GM21529 (cell line): ENCODE measurements at regions not wholly inside any gene's neighbourhood (a gene's known extent, or its start where the extent isn't known, plus 50 kb on each side); places are given as distances from the start of the nearest gene placed in this dataset.
A peak's percentile ranks its signal among the peaks of the same experiment; 100 is the strongest.
"Not testable (repeated sequence)": the region's sequence is repeated elsewhere in the genome, so short reads cannot be mapped to it uniquely, and the experiment has no call there.

ENCODE experiments used
- ATAC-seq: cut with Tn5 transposase; IDR thresholded peaks from one replicate; pipeline ENCODE4 v1.9.1; 2021; ENCODE audit not compliant: unreplicated experiment

DNA sequence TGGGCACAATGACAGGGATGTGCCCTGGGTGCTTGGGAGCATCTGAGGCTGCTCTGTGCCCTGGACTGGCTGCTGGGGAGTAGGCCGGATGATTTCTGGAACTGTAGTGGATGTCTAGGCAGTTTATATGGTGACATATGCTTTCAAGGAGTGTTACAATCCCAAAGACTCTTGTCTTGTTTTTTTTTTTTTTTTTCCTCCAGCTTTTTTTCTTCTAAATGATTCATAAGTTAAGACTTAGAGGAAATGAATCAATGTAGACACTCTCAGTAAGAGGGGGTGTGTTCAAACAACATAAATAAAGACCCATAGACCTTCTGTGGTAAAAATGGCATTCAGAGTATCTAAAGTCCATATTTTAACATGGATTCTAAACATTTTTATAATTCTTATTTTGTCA is 706.1 kb upstream of the GOLIM4 start:
- ATAC-seq, result no peak

DNA sequence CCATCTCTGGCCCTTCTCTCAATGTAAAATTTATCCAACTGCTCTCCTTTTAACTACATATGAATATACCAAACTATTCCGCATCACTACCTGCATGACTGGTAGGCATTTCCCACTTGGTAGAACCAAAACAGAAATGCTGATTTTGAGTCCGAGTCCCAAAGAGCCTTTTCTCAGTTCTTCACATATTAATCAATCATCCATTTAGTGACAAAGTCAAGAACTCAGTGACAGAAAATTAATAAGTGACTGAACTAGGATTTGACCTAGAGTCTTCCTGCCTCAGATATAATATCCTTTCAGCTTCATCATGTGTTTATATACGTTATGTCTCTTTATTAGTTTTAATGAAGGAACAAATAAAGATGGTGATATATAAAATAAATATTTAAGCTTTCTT is 700.6 kb upstream of the GOLIM4 start:
- no peak for ATAC-seq

DNA sequence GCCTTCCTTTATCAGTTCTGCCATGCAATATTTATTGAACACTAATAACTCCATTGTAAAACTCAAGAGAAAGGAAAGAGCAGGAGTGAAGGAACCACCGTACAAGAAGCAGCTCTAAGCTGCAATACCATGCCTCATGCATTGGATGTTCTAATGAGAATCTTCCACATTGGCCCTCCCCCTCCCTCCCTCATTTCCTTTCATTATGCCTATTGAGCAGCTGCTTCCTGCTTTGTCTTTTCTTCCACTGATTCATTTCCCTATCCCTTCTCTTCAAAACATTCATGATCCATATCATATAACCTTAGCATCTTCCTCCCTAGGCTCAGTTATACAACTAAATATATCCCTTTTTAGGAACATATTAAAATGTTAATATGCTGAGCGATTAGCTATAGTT is 698.7 kb upstream of the GOLIM4 start:
- no peak for ATAC-seq

DNA sequence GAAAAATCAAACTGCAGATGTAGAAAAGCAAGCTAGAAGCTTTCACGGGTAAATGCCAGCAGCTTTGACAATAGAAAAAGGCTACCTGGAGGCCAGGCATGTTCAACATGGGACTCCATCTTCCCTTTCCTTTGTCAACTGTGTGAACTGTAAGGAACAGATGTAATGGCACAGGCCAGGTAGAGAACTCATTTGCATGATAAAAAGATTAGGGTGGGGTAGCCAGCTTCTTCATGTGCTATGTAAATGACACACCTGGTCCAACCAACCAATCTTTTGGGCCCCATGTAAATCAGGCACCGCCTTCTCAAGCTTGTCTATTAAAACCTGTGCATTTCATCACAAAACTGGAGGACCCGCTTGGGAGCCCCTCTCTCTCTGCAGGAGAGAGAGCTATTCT is 686.5 kb upstream of the GOLIM4 start:
- no peak for ATAC-seq

DNA sequence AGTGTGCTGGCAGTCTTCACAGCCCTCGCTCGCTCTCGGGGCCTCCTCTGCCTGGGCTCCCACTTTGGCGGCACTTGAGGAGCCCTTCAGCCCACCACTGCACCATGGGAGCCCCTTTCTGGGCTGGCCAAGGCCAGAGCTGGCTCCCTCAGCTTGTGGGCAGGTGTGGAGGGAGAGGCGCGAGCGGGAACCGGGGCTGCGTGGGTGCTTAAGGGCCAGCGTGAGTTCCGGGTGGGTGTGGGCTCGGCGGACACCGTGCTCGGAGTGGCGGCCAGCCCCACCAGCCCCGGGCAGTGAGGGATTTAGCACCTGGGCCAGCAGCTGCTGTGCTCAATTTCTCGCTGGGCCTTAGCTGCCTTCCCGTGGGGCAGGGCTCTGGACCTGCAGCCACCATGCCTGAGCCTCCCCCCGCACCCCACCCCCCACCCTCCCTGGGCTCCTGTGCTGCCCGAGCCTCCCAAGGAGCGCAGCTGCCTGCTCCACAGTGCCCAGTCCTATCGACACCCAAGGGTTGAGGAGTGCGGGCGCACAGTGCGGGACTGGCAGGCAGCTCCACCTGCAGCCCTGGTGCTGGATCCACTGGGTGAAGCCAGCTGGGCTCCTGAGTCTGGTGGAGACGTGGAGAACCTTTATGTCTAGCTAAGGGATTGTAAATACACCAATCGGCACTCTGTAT is 684.4 kb upstream of the GOLIM4 start:
- ATAC-seq, result not testable (repeated sequence)

DNA sequence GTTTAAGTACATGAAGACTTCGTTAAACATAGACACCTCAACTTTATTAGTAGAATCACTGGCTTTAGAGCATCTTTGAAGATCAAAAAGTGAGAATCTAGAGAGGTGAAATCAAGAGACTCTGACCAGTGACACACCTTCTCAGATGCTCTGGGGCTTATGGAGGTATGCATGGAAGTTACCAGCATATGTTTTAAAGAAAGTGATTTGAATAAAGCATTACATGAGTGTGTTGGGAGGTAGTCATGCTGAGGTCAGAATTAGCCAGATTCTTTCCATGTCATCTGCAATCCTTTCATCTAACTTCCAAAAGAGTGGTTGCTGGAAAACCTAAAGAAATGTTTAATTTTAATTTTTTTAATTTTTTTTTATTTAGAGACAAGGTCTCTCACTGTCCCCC is 658.0 kb upstream of the GOLIM4 start:
- no peak for ATAC-seq

DNA sequence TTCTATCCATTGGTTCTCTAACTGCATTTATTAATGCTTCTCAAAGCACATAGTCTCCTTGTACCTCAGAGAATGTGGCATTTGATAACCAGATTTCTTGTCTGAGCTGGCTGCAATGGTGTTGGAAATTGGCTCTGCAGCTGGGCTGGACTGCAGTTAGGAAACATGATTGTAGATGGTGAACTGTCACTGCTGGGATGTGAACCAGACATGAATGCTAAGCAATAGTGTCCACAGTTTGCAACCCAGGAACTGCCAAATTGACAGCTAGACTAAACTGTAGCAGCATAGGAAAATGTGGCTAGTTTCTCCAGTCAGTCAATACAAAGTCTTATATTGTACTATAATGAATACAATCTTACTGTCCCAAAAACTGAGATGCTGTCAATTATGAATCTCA is 656.6 kb upstream of the GOLIM4 start:
- no peak for ATAC-seq

DNA sequence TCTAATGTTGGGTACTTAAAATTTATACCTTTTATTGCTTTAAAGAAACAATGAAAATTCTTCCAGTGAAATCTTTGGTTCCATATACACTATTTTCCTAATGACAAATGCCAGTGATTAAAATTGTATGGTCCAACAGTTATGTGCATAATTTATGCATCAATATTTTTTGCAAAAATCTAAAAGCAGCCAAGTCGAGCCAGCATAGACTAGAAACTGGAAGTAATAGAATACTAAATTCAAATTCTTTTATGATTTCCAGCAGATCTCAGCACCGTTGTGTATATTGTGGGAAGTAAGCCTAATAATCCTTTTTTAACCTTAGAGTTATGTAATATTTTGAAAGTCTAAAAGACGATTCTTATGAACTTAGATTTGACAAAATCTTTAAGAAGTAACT is 652.0 kb upstream of the GOLIM4 start:
- no peak for ATAC-seq

DNA sequence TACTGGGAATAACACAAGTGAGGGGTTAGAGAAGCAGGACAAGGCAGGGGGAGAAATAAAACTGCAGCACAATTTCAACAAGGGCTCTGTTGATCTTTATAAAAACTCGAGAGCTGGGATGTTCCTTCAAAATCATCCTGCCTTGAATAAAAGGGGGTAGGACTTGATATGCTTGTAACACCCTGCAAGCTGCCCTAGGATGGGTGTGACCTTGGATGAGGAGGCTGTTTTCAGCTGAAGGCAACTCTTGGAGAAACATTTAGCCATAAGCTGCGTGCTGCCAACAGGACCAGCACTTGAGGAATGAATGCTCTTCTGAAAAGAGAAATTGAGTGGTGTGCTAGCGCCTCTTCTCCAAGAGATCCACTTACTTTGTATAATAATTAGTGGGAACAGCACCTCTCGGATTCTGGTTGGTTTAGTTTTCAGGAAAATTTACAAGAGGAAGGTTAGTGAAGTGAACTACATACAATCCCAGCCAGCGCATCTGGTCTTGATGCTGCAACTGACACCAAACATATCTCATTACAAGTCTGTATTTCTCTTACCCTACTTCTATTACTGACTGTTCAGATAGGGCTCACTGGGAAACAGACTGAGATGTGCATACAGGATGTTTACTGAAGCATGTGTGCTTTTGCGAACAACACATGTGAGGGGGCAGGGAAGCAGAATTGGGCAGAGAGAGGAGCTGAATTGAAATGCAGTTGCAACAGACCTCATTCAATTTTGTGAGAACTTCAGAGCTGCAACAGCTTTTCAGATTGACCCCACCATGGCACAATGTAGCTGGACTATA is 643.0 kb upstream of the GOLIM4 start:
- no peak for ATAC-seq

DNA sequence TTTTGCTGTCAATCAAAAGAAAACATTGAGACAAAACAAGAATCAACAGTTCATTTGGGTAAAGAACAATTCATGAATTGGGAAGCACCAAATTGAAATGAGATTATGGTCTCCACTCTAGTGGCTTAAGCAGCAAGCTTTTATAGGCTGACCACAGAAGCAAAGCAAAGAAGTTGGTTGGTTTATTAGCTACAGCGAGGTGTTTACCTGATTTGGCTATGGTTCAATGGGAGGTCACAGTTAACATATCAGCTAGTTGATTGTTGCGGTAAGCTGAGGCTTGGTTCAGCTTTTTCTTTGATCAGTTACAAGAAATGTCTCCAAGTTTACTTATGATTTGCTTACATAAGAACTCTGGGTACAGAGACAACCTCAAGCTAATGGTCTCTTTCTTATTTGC is 640.5 kb upstream of the GOLIM4 start:
- no peak for ATAC-seq

DNA sequence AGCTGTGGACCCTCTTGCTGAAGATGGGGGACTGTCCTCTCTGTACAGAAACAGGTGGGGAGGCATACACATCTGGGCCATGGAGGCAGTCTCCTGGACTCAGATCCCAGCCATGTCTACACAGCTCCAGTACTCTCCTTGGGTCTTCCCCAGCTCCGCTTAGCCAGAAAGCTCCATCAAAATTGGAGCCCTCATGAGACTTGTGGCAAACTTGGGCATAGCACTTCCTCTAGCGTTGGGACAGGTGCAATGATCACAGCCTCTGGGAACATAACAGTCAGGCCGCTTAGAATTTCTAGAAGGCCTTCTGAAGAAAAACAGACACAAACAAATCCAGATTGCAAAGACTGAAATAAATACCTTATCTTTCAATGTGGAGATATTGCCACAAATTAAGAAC is 634.3 kb upstream of the GOLIM4 start:
- ATAC-seq, result no peak

DNA sequence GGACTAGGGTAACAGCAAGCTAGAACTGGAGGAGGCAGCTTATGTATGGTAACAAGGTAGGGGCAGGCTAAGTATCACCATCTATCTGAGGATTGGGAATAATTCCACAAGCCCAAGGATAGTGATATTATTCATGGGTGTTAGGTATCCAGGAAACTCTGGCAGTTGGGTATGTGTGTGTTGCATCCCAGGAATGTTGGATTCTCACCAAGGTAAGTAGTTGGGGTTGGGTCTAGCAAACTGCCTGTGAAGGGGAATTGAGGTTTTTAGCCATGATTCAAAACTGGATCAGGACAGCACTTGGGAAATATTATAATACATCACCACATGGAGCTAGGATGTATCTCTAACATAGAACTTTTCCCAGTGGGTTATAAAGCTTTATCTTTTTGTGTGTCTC is 626.4 kb upstream of the GOLIM4 start:
- no peak for ATAC-seq

DNA sequence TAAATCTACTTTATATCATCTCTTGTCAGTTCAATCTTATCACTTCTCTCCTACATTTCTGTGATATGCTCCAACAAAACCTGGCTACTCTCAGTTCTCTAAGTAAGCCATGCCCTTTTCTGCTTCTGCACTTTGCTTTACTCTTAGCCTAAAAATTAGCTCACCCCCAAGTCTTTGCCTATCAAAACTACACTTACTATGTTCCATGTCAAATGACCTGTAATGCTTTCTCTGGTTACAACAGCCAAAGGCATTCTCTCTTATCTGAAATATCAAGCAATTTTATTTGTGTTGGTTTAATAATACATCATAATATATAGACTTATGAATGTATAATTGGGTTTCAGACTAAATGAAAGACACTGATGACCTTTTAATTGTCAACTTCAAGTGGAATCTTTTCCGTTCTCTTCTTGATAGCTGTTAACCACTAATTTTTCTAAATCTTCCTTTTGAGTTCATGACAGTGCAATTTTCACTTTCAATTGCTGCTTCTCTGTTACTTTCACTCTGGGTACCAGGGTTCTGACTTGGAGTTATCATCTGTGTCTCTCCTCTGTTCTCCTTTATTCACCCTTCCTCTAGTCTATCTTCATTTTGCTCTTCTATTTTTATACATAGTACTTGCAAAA is 619.0 kb upstream of the GOLIM4 start:
- ATAC-seq, result peak; percentile 97

DNA sequence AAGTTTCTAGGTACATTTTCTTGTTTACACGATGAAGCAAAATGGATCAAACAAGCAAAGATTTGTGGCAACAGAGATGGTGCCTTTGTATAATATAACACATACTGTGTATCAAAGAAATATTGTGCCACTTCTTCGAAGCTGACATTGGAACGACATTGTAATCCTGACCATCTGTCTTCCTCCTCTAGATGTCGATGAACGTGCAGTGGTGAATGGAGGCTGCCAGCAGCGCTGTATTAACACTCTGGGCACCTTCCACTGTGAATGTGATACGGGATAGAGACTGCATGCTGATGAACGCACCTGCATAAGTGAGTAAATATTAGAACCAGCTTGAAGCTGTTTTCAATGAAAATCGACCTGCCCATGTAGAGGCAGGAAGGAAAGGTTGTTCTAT is 613.3 kb upstream of the GOLIM4 start:
- ATAC-seq, result no peak

DNA sequence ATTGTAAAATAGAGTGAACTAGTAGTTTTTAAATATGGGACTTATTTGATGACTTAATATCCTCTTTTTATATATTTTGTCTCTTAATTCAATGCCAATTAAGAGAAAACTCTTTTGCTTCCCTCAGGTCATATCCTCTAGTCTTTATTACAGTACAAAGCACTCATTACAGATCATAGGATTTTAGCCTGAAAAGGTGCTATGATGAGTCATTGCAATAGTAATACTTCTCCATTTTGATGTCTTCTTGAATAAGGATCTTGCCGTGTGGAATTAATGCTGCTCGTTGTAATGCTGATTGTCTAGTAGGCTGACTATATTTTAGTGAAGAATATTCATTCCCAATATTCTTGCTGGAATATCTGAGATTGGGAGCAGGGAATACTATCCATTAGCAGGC is 612.2 kb upstream of the GOLIM4 start:
- peak; percentile 80 for ATAC-seq

DNA sequence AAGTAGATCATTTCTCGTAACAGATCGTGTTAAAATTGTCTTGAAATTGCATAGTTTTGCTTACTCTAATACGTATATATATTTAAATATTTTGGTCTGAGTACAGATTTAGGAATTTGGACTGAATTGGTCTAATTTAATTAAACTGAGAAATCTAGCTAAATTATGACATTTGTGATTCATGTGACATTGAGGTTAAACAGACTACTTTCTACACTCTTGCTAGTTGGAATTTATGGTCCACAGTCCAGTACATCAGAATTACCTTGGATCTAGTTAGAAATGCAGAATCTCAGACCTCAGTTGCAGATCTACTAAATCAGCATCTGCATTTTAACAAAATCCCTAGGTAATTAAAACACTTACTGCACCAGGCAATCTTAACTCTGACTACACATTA is 609.7 kb upstream of the GOLIM4 start:
- ATAC-seq, result no peak

DNA sequence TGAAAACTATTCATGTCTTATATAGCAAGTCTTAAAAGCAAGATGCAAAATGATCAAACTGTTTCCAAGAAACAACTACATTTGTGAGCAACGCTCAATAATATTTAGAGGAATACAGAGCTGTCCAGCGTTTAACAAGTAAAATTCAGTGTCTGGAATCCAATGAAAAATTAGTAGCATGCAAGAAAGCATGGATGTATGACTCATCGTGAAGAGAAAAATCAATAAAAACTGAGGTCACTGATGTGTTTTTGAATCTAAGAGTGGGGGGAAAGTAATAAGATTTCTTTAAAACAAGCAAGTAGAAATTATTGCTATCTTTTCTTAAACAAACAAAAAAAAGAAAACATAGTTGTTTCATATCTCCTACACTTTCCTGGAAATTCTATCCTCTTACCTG is 600.3 kb upstream of the GOLIM4 start:
- no peak for ATAC-seq

DNA sequence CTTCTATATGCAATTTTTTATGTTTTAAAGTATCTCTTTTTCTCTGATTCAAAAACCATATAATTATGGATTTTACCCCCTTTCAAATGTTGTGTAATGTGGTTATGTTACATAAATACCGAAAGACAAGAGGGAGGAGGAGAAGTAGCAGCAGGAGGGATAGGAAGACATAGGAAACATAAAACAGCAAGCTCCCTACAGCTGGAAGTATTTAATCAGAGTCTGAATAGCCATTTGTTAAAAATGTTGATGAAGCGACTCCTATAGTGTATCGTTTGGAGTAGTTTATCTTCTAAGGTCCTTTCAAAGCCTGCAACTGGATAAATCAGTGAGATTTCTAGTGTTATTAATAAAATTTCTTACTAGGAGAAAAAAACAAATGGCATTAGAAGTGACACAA is 598.1 kb upstream of the GOLIM4 start:
- no peak for ATAC-seq

DNA sequence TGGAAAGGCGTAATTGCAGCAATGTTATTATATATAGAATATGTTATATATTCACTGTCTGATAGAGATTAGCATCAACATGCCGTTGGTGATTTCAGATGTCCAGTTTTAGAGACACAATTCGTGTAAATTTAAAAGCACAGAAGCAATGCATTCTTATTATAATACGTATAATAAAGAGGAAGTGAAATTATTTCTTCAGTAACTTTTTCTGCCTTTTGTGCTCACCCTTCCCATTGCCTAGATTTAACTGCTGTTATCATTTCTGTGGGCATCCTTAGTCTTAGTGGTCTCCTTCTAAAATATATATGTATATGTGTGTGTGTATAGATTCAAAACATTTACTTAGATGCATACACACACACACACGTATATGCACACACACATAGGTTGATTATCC is 592.5 kb upstream of the GOLIM4 start:
- ATAC-seq, result no peak

DNA sequence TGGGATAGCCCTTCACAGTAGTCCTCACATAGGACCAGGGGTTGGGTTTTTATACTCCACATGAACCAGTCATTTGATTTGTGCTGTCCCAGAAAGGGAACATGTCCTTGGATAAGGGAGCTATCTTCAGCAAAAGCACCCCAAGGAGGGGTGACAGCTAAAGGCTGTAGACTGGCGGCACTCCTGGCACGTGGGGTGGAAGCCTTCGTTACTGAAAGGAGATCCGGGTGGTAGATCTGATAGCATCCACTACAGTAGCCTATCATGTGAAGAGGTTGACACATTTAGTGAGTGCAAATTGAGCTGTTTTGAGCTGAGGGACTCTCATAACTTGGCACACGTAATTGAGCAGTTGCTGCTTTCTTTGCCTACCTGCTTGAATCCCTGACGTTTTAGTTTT is 588.8 kb upstream of the GOLIM4 start:
- no peak for ATAC-seq

DNA sequence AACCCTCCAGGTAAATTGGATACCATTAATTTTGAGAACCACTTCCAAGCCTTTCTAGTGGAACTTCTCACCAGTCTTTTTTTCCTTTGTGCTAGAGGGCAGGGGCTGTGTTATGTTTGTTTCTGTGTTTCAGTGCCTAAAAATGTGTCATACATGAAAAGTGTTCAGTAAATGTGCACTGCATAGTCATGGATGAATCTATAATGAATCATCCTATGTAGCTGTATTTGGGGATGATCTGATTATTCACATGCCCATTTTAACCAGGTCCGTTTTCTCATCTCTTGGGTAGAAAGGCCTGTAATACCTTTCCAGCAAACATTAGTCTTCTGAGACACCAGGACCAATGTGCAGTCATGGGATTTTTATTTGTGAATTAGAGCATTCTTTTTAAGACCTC is 583.0 kb upstream of the GOLIM4 start:
- ATAC-seq, result no peak

DNA sequence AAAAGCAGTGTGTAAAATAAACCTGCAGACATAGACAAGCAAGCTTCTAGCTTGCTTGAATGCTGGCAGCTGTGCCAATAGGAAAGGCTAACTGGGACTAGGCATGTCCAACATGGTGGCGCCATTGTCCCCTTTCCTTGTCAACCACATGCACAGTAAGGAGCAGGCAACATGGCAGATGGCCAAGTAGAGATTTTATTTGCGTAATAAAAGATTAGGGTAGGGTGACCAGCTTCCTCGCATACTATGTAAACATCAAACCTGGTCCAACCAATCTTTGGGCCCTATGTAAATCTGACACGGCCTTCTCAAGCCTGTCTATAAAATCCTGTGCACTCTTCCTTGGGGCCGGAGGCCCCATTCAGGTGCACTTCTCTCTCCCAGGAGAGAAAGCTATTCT is 575.4 kb upstream of the GOLIM4 start:
- no peak for ATAC-seq
